ENCODE measurements at regions not wholly inside any gene's neighbourhood (a gene's known extent, or its start where the extent isn't known, plus 50 kb on each side); places are given as distances from the start of the nearest gene placed in this dataset.

- H3K9ac ChIP-seq (ENCODE audit: low read depth in 2 of 2, low read length in 2 of 2) = no peak overlapping the region
- no peaks in the 10 kb centered on the region for H3K27me3 ChIP-seq
- no peaks in the 10 kb centered on the region for H3K36me3 ChIP-seq
- H3K4me3 ChIP-seq = no peak overlapping the region
- intact Hi-C loops (cut with DNase I) = no loop called here
- no peak for DNase-seq
- H3K27ac ChIP-seq = no peak overlapping the region
- TF ChIP-seq, protein P1, sequence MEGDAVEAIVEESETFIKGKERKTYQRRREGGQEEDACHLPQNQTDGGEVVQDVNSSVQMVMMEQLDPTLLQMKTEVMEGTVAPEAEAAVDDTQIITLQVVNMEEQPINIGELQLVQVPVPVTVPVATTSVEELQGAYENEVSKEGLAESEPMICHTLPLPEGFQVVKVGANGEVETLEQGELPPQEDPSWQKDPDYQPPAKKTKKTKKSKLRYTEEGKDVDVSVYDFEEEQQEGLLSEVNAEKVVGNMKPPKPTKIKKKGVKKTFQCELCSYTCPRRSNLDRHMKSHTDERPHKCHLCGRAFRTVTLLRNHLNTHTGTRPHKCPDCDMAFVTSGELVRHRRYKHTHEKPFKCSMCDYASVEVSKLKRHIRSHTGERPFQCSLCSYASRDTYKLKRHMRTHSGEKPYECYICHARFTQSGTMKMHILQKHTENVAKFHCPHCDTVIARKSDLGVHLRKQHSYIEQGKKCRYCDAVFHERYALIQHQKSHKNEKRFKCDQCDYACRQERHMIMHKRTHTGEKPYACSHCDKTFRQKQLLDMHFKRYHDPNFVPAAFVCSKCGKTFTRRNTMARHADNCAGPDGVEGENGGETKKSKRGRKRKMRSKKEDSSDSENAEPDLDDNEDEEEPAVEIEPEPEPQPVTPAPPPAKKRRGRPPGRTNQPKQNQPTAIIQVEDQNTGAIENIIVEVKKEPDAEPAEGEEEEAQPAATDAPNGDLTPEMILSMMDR (IDR thresholded peaks at IDR 0.05) = no peak
- H3K9me3 ChIP-seq = no peaks in the 10 kb centered on the region
- H3K4me1 ChIP-seq = no peaks in the 10 kb centered on the region
Measured at GRCh38 chr9:73839471-73839870, 657.7 kb upstream of the RORB start.

GRCh38 chr9:73841018-73841417, 656.1 kb upstream of the RORB start:
- no peaks in the 10 kb centered on the region for H3K9me3 ChIP-seq
- TF ChIP-seq, protein P1 (IDR thresholded peaks at IDR 0.05) = no peak
- no peak for DNase-seq
- no peak overlapping the region for H3K4me3 ChIP-seq
- no peak overlapping the region for H3K9ac ChIP-seq (ENCODE audit: low read depth in 2 of 2, low read length in 2 of 2)
- H3K36me3 ChIP-seq = no peaks in the 10 kb centered on the region
- H3K4me1 ChIP-seq = no peaks in the 10 kb centered on the region
- H3K27ac ChIP-seq = no peak overlapping the region
- intact Hi-C loops (cut with DNase I) = no loop called here
- no peaks in the 10 kb centered on the region for H3K27me3 ChIP-seq

DNA sequence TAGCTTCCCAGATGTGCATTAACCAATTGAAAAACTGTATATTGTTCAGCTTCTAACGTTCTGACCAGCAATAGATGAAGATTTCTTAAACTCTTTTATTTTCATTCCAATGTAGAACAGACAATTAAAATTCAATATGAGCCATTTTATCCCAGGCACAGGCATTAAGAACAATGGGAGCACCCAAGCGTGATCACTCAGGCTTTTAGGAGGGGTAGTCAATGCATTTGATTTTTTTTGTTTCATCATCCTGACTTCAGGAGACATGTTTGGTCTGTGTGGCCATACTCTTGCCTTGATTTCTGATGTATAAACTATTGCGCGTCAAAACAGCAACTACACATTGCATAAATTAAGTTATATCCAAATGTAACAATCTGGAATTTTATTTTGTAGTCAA, 653.0 kb upstream of the RORB start:
- TF ChIP-seq, protein P1 (IDR thresholded peaks at IDR 0.05) = no peak
- no peaks in the 10 kb centered on the region for H3K27me3 ChIP-seq
- intact Hi-C loops (cut with DNase I) = no loop called here
- no peak for DNase-seq
- no peak overlapping the region for H3K27ac ChIP-seq
- H3K9ac ChIP-seq (ENCODE audit: low read depth in 2 of 2, low read length in 2 of 2) = no peak overlapping the region
- no peaks in the 10 kb centered on the region for H3K36me3 ChIP-seq
- H3K4me1 ChIP-seq = no peaks in the 10 kb centered on the region
- H3K9me3 ChIP-seq = no peaks in the 10 kb centered on the region
- H3K4me3 ChIP-seq = no peak overlapping the region

GRCh38 chr9:73845539-73845938, 651.6 kb upstream of the RORB start:
- no peak overlapping the region for H3K27ac ChIP-seq
- no peak overlapping the region for H3K9ac ChIP-seq (ENCODE audit: low read depth in 2 of 2, low read length in 2 of 2)
- TF ChIP-seq, protein P1 (IDR thresholded peaks at IDR 0.05) = no peak
- no peaks in the 10 kb centered on the region for H3K4me1 ChIP-seq
- intact Hi-C loops (cut with DNase I) = no loop called here
- no peak for DNase-seq
- H3K9me3 ChIP-seq = no peaks in the 10 kb centered on the region
- no peak overlapping the region for H3K4me3 ChIP-seq
- no peaks in the 10 kb centered on the region for H3K27me3 ChIP-seq
- H3K36me3 ChIP-seq = no peaks in the 10 kb centered on the region

DNA sequence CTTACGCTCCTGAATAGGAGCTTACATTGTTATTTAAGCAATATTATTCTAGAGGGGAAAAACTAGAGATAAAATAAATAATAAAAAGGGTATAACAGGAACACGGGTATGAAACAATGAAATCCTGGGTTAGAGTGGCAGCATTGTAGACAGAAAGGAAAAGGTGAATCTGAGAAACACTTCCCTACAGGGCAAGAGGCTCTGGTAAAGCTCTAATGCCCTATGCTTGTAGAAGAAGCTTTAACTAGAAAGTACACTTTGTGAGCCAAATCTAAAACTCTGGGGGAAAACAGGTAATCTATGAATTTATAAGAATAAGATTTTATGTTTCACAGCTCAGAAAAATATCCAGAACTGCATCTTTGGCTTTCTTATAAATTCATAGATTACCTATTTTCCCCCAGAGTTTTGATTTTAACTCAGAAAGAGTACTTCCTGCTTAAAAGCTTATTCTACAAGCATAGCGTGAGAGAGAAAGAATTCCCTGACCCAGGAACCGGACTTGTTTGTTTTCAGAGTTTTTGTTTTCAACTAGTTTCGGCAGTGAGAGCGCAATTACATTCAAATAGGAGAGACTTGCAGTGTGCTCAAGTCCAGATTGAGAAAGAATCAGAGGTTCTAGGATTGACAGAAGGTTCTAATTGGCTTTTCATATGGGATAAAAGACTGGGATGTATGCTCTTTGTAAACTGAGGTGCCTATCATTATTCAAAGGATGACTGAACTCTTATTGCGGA, 651.0 kb upstream of the RORB start:
- TF ChIP-seq, protein P1 (IDR thresholded peaks at IDR 0.05) = no peak
- DNase-seq = no peak
- Histone ChIP-seq H3K9ac (ENCODE audit: low read depth in 2 of 2, low read length in 2 of 2) (no peak overlapping the region), H3K27ac (no peak overlapping the region), H3K9me3 (no peaks in the 10 kb centered on the region), H3K4me1 (no peaks in the 10 kb centered on the region), H3K27me3 (no peaks in the 10 kb centered on the region), H3K36me3 (no peaks in the 10 kb centered on the region), H3K4me3 (no peak overlapping the region)
- intact Hi-C loops (cut with DNase I) = no loop called here

All from colonic mucosa (tissue), 4 donors.